Inferior parietal cortex (tissue), 1 donor: ENCODE measurements at regions not wholly inside any gene's neighbourhood (a gene's known extent, or its start where the extent isn't known, plus 50 kb on each side); places are given as distances from the start of the nearest gene placed in this dataset.
"Not testable (repeated sequence)": the region's sequence is repeated elsewhere in the genome, so short reads cannot be mapped to it uniquely, and the experiment has no call there.

Experiments used
- DNase-seq: peaks from one replicate; pipeline ENCODE4 v3.0.0-alpha.2; 2016; ENCODE audit errors: extremely low spot score

GRCh38 chr3:110670407-110670806 is 401.2 kb upstream of the NECTIN3 start:
- DNase-seq: no peak

GRCh38 chr3:110677506-110677905 is 394.1 kb upstream of the NECTIN3 start:
- no peak for DNase-seq

GRCh38 chr3:110679285-110679684 is 392.3 kb upstream of the NECTIN3 start:
- DNase-seq: no peak

- no peak for DNase-seq
These were observed 391.2 kb upstream of the NECTIN3 start for GRCh38 chr3:110680450-110680849.

GRCh38 chr3:110684466-110684865 is 387.1 kb upstream of the NECTIN3 start:
- DNase-seq: no peak

- no peak for DNase-seq
These were observed 386.0 kb upstream of the NECTIN3 start for GRCh38 chr3:110685630-110686029.

- DNase-seq: no peak
These were observed 384.9 kb upstream of the NECTIN3 start for GRCh38 chr3:110686701-110687100.

GRCh38 chr3:110687138-110687537 is 384.5 kb upstream of the NECTIN3 start:
- no peak for DNase-seq

- DNase-seq: no peak
These were observed 373.7 kb upstream of the NECTIN3 start for GRCh38 chr3:110697961-110698360.

GRCh38 chr3:110704332-110704731 is 367.3 kb upstream of the NECTIN3 start:
- DNase-seq: not testable (repeated sequence)

GRCh38 chr3:110708156-110708555 is 363.5 kb upstream of the NECTIN3 start:
- DNase-seq: no peak

- no peak for DNase-seq
These were observed 361.5 kb upstream of the NECTIN3 start for GRCh38 chr3:110710156-110710555.

- DNase-seq: no peak
These were observed 361.0 kb upstream of the NECTIN3 start for GRCh38 chr3:110710603-110711002.

- no peak for DNase-seq
These were observed 360.3 kb upstream of the NECTIN3 start for GRCh38 chr3:110711130-110711832.

- no peak for DNase-seq
These were observed 359.6 kb upstream of the NECTIN3 start for GRCh38 chr3:110711851-110712516.

GRCh38 chr3:110727056-110727455 is 344.6 kb upstream of the NECTIN3 start:
- no peak for DNase-seq

- no peak for DNase-seq
These were observed 340.5 kb upstream of the NECTIN3 start for GRCh38 chr3:110731148-110731547.

GRCh38 chr3:110732420-110732819 is 339.2 kb upstream of the NECTIN3 start:
- no peak for DNase-seq

GRCh38 chr3:110733045-110733444 is 338.6 kb upstream of the NECTIN3 start:
- DNase-seq: no peak

GRCh38 chr3:110734524-110734923 is 337.1 kb upstream of the NECTIN3 start:
- no peak for DNase-seq

GRCh38 chr3:110736332-110736731 is 335.3 kb upstream of the NECTIN3 start:
- no peak for DNase-seq

GRCh38 chr3:110738531-110738930 is 333.1 kb upstream of the NECTIN3 start:
- no peak for DNase-seq

- no peak for DNase-seq
These were observed 329.7 kb upstream of the NECTIN3 start for GRCh38 chr3:110741891-110742290.

- no peak for DNase-seq
These were observed 328.4 kb upstream of the NECTIN3 start for GRCh38 chr3:110743202-110743601.
